ENCODE measurements at regions not wholly inside any gene's neighbourhood (a gene's known extent, or its start where the extent isn't known, plus 50 kb on each side); places are given as distances from the start of the nearest gene placed in this dataset.
"Not testable (repeated sequence)": the region's sequence is repeated elsewhere in the genome, so short reads cannot be mapped to it uniquely, and the experiment has no call there.

- no peak for TF ChIP-seq CTCF (IDR thresholded peaks at IDR 0.05; ENCODE audit: control insufficient read depth, insufficient read depth, low read depth, low read length, missing control alignments)
- H3K4me3 ChIP-seq (ENCODE audit: control insufficient read depth, low read depth, low read length) = no peak overlapping the region
- DNase-seq (ENCODE audit: low read depth) = no peak
These were observed 67.9 kb upstream of the TMEM132D start for GRCh38 chr12:129971721-129972120.

- H3K4me3 ChIP-seq (ENCODE audit: control insufficient read depth, low read depth, low read length) = no peak overlapping the region
- DNase-seq (ENCODE audit: low read depth) = no peak
- no peak for TF ChIP-seq CTCF (IDR thresholded peaks at IDR 0.05; ENCODE audit: control insufficient read depth, insufficient read depth, low read depth, low read length, missing control alignments)
These were observed 69.6 kb upstream of the TMEM132D start for GRCh38 chr12:129973236-129973961.

DNA sequence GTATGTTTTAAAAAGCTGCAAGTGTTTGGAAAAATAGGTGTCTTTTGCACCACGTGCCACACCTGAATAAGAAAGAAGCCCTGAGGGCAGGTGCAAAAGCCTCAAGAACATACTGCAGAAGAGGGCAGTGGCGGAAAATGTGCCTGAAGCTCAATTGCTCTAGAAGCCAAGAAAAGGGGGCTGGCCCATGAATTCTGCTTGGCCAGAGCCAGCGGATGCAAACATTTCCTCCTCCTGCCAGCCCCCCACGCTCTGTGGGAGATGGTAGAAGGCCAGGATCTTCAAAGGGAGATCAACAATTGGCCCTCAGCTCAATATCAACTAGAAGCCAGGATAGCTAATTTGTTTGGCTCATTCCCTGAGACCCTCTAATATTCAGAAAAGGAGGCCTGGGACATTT, 80.3 kb upstream of the TMEM132D start:
- no peak for TF ChIP-seq CTCF (IDR thresholded peaks at IDR 0.05; ENCODE audit: control insufficient read depth, insufficient read depth, low read depth, low read length, missing control alignments)
- no peak for DNase-seq (ENCODE audit: low read depth)
- no peak overlapping the region for H3K4me3 ChIP-seq (ENCODE audit: control insufficient read depth, low read depth, low read length)

DNA sequence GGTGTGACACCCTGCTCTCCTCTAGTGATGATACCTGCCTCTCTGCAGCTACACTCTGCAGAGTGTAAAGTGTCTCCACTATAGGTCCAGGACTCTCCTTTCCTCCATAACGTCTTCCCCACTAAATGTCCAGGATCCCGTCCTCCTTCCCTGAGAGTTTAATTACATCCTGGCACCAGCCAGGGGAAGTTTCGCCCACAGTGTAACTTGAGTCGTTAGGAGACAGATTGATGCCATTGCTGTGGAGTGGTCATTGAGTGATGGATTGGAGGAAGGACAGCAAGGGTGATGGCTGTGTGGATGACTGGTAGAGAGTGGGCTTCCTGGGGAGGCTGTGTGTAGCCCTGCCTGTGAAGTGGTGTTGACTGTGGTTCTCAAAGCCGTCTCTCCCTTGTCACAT, 84.0 kb upstream of the TMEM132D start:
- H3K4me3 ChIP-seq (ENCODE audit: control insufficient read depth, low read depth, low read length) = no peak overlapping the region
- no peak for TF ChIP-seq CTCF (IDR thresholded peaks at IDR 0.05; ENCODE audit: control insufficient read depth, insufficient read depth, low read depth, low read length, missing control alignments)
- DNase-seq (ENCODE audit: low read depth) = no peak

GRCh38 chr12:129994634-129995033, 90.8 kb upstream of the TMEM132D start:
- no peak for TF ChIP-seq CTCF (IDR thresholded peaks at IDR 0.05; ENCODE audit: control insufficient read depth, insufficient read depth, low read depth, low read length, missing control alignments)
- no peak for DNase-seq (ENCODE audit: low read depth)
- no peak overlapping the region for H3K4me3 ChIP-seq (ENCODE audit: control insufficient read depth, low read depth, low read length)

DNA sequence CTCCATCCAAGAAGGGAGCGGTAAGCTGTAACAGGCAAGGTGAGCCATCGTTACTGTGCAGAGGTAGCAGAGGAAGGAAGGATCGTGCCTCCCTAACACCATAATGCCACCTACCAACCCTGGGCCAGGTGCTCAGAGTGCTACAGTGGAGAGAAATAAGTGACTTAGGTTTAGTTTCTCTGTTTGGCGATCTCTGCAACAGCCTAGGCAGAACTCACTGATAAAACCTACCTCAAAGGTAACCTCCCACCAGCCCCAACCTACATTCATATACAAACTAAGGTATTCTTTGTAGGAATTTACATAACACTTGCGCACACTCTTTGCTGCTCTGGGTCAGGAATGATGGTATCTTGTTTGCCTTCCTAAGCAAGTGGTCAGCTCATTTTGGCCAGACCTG, 93.4 kb upstream of the TMEM132D start:
- no peak for DNase-seq (ENCODE audit: low read depth)
- no peak overlapping the region for H3K4me3 ChIP-seq (ENCODE audit: control insufficient read depth, low read depth, low read length)
- TF ChIP-seq CTCF (IDR thresholded peaks at IDR 0.05; ENCODE audit: control insufficient read depth, insufficient read depth, low read depth, low read length, missing control alignments) = no peak

DNA sequence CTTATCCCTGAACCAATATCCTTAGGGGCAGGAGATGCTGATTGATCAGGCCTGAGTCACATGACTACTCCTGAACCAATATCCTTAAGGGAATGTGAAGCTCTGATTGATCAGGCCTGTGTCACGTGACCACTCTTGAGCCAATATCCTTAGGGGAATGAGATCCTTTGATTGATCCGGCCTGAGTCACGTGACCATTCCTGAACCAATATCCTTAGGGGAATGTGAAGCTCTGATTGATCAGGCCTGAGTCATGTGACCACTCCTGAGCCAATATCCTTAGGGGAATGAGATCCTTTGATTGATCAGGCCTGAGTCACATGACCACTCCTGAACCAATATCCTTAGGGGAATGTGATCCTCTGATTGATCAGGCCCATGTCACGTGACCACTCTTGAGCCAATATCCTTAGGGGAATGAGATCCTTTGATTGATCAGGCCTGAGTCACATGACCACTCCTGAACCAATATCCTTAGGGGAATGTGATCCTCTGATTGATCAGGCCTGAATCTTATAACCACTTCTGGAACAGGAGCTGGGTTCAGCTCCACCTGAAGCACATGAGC, 100.6 kb upstream of the TMEM132D start:
- DNase-seq (ENCODE audit: low read depth); H3K4me3 ChIP-seq (ENCODE audit: control insufficient read depth, low read depth, low read length): not testable (repeated sequence)
